ENCODE measurements at regions not wholly inside any gene's neighbourhood (a gene's known extent, or its start where the extent isn't known, plus 50 kb on each side); places are given as distances from the start of the nearest gene placed in this dataset.

DNA sequence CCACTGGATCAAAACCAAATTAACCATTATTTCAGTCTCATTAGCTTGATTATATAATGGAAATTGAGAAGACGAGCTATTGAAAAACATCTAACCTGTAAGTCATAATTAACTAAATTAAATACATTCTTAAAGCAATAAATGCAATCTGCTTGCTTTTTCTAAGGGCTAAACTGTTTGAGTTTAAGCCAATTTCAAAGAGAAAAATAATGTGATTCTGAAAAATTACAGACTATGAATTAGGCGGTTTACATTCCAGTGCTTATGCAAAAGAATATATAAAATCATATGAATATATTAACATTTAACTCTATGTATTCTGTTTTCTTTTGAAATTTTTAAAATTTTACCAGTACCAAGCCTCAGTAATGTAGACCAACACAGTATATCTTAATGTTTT lies 1349.4 kb downstream of the FSCB start (continued):
- TF ChIP-seq HNF1B (CRISPR knock-in tag; IDR thresholded peaks at IDR 0.05) (no peak), KLF9 (CRISPR knock-in tag; IDR thresholded peaks at IDR 0.05; ENCODE audit: low read depth) (no peak), NCOR1 (IDR thresholded peaks at IDR 0.05; ENCODE audit: borderline replicate concordance, low read length) (no peak)

DNA sequence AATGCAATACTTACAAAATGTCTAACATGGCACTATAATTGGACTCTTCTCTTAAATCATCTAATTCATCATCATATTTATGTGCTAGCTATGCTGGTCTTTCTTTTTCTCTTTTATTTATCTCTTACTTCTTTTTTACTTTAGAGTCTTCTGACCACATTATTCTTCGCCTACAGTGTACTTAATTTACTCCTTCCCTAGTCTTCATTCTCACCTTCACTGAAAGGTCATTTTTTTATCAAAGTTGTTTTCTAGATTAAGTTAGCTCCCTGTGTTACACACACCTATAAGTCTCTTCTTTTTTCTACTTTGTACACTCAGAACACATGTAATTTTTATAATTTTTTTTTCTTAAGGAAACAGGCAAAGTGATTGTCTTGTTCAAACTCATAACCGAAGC lies 1351.2 kb downstream of the FSCB start:
- Histone ChIP-seq H3K9ac (ENCODE audit: insufficient read depth, low read depth, low read length) (no peak overlapping the region), H3K27ac (ENCODE audit: extremely low read length, insufficient read depth, low read length) (no peak overlapping the region), H3K36me3 (replicated peaks in 1 of 2; ENCODE audit: control insufficient read depth in 1 of 2, insufficient read depth in 2 of 2, low read length in 2 of 2) (no peaks in the 10 kb centered on the region), H4K20me1 (ENCODE audit: insufficient read depth, low read length) (no peaks in the 10 kb centered on the region), H3K4me1 (ENCODE audit: insufficient read depth, low read length) (no peaks in the 10 kb centered on the region), H3K4me2 (ENCODE audit: low read depth, low read length) (no peak overlapping the region), H2AFZ (ENCODE audit: low read length) (no peak overlapping the region), H3K4me3 (replicated peaks in 1 of 3; ENCODE audit: insufficient read depth in 1 of 3, low read depth in 2 of 3, low read length in 3 of 3) (no peak overlapping the region), H3K9me3 (ENCODE audit: low read length) (peaks cover 97% of the 10 kb centered on the region), H3K79me2 (ENCODE audit: insufficient read depth, low read length) (no peaks in the 10 kb centered on the region), H3K27me3 (ENCODE audit: control insufficient read depth in 1 of 2, insufficient read depth in 2 of 2, low read length in 2 of 2) (no peaks in the 10 kb centered on the region)
- BruUV-seq (replicated peaks) = no TSS peak
- peak; percentile 69 for TF ChIP-seq ZNF282 (IDR thresholded peaks at IDR 0.05; ENCODE audit: partially characterized antibody)
- TF ChIP-seq FOXA1 (IDR thresholded peaks at IDR 0.05) = peak; percentile 45; the same call in 1 of the 2 replicates
- TF ChIP-seq FOXA1 (CRISPR knock-in tag; IDR thresholded peaks at IDR 0.05) = no peak
- TF ChIP-seq ZNF674 (CRISPR knock-in tag; IDR thresholded peaks at IDR 0.05; ENCODE audit: low read depth) = no peak
- no peak for TF ChIP-seq FOXM1 (CRISPR knock-in tag; IDR thresholded peaks at IDR 0.05)
- TF ChIP-seq HIVEP1 (CRISPR knock-in tag; IDR thresholded peaks at IDR 0.05) = no peak
- no peak for TF ChIP-seq MIER3 (CRISPR knock-in tag; IDR thresholded peaks at IDR 0.05; ENCODE audit: borderline replicate concordance)
- TF ChIP-seq PHB2 (IDR thresholded peaks at IDR 0.05; ENCODE audit: partially characterized antibody) = peak; percentile 73
- no peak for TF ChIP-seq ZBTB7A (CRISPR knock-in tag; IDR thresholded peaks at IDR 0.05)
- 0 out of 2 replicates have a peak, but pooled peaks have one; percentile 39 for TF ChIP-seq NBN (conservative IDR thresholded peaks at IDR 0.05)
- TF ChIP-seq ZNF615 (CRISPR knock-in tag; IDR thresholded peaks at IDR 0.05; ENCODE audit: borderline replicate concordance) = no peak
- no peak for TF ChIP-seq ZNF235 (CRISPR knock-in tag; IDR thresholded peaks at IDR 0.05; ENCODE audit: borderline replicate concordance)
- TF ChIP-seq SOX6 (IDR thresholded peaks at IDR 0.05) = peak; percentile 69; the same call in 1 of the 2 replicates
- TF ChIP-seq SOX6 (CRISPR knock-in tag; IDR thresholded peaks at IDR 0.05) = no peak
- 0 out of 2 replicates have a peak, but pooled peaks have one; percentile 30 for TF ChIP-seq TRIM22 (IDR thresholded peaks at IDR 0.05)
- TF ChIP-seq TOE1 (CRISPR knock-in tag; IDR thresholded peaks at IDR 0.05) = no peak
- ChIA-PET CTCF (ENCODE audit: low intra/inter-chr PET ratio, low total read pairs) (no interaction called here), POLR2A (no interaction called here)
- intact Hi-C loops (cut with micrococcal nuclease; ENCODE audit: unreplicated experiment) (no loop called here), in situ Hi-C loops (cut with HindIII; ENCODE audit: extremely low pct_ligation_motif_present, low pct_unique_long_range_greater_than_20kb) (no loop called here)
- ATAC-seq = no peak
- no peak for FAIRE-seq
- no peak for DNase-seq (ENCODE audit: low spot score)
- WGBS (ENCODE audit: low lambda C conversion rate) = 5% methylated on average over 2 of the region's 2 CpGs
